ENCODE measurements at regions not wholly inside any gene's neighbourhood (a gene's known extent, or its start where the extent isn't known, plus 50 kb on each side); places are given as distances from the start of the nearest gene placed in this dataset.

DNA sequence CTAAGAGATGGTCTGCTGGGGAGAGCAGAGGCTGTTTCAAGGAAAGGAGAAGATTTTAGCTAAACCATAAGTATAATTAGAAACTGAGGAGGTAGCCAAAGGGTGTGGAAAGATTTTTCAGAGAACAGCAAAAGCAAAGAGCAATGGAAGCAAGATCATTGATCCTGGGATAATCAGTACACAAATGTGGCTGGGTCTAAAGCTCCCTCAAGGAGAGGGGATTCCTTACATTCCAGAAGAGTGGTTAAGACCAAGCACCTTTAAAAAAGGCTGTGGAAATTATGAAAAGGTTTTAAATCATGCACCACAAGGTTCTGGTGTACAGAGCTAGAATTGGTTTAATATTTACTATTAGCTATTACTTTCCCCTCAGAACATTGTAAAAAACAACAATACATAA, 246.0 kb upstream of the UBE2E3 start:
- H3K27me3 ChIP-seq (ENCODE audit: control insufficient read depth, insufficient read depth, low read length) = no peaks in the 10 kb centered on the region
- no peak overlapping the region for H3K9ac ChIP-seq (ENCODE audit: low read depth, low read length)
- no peaks in the 10 kb centered on the region for H3K36me3 ChIP-seq (ENCODE audit: insufficient read depth, low read length)
- peaks cover 20% of the 10 kb centered on the region for H3K4me1 ChIP-seq (ENCODE audit: control insufficient read depth, insufficient read depth, low read length)
- H3K9me3 ChIP-seq (replicated peaks; ENCODE audit: low read length) = no peaks in the 10 kb centered on the region
- no peak overlapping the region for H3K4me3 ChIP-seq (ENCODE audit: low read length)
- H3K4me2 ChIP-seq (ENCODE audit: low read length) = no peak overlapping the region

GRCh38 chr2:180733330-180733729, 247.1 kb upstream of the UBE2E3 start:
- Histone ChIP-seq H3K9ac (ENCODE audit: low read depth, low read length) (no peak overlapping the region), H3K4me1 (ENCODE audit: control insufficient read depth, insufficient read depth, low read length) (peaks cover 27% of the 10 kb centered on the region), H3K4me3 (ENCODE audit: low read length) (no peak overlapping the region), H3K36me3 (ENCODE audit: insufficient read depth, low read length) (no peaks in the 10 kb centered on the region), H3K27me3 (ENCODE audit: control insufficient read depth, insufficient read depth, low read length) (no peaks in the 10 kb centered on the region), H3K4me2 (ENCODE audit: low read length) (no peak overlapping the region), H3K9me3 (replicated peaks; ENCODE audit: low read length) (no peaks in the 10 kb centered on the region)

- H3K4me3 ChIP-seq (ENCODE audit: low read length) = no peak overlapping the region
- H3K4me1 ChIP-seq (ENCODE audit: control insufficient read depth, insufficient read depth, low read length) = peaks cover 27% of the 10 kb centered on the region
- H3K9me3 ChIP-seq (replicated peaks; ENCODE audit: low read length) = no peaks in the 10 kb centered on the region
- no peak overlapping the region for H3K9ac ChIP-seq (ENCODE audit: low read depth, low read length)
- H3K27me3 ChIP-seq (ENCODE audit: control insufficient read depth, insufficient read depth, low read length) = no peaks in the 10 kb centered on the region
- no peak overlapping the region for H3K4me2 ChIP-seq (ENCODE audit: low read length)
- H3K36me3 ChIP-seq (ENCODE audit: insufficient read depth, low read length) = no peaks in the 10 kb centered on the region
Observed at GRCh38 chr2:180732337-180732736, 248.1 kb upstream of the UBE2E3 start.

GRCh38 chr2:180730976-180731375, 249.4 kb upstream of the UBE2E3 start:
- no peaks in the 10 kb centered on the region for H3K27me3 ChIP-seq (ENCODE audit: control insufficient read depth, insufficient read depth, low read length)
- H3K9ac ChIP-seq (ENCODE audit: low read depth, low read length) = no peak overlapping the region
- H3K4me1 ChIP-seq (ENCODE audit: control insufficient read depth, insufficient read depth, low read length) = peaks cover 27% of the 10 kb centered on the region
- H3K4me3 ChIP-seq (ENCODE audit: low read length) = no peak overlapping the region
- H3K9me3 ChIP-seq (replicated peaks; ENCODE audit: low read length) = no peaks in the 10 kb centered on the region
- H3K4me2 ChIP-seq (ENCODE audit: low read length) = no peak overlapping the region
- H3K36me3 ChIP-seq (ENCODE audit: insufficient read depth, low read length) = no peaks in the 10 kb centered on the region

DNA sequence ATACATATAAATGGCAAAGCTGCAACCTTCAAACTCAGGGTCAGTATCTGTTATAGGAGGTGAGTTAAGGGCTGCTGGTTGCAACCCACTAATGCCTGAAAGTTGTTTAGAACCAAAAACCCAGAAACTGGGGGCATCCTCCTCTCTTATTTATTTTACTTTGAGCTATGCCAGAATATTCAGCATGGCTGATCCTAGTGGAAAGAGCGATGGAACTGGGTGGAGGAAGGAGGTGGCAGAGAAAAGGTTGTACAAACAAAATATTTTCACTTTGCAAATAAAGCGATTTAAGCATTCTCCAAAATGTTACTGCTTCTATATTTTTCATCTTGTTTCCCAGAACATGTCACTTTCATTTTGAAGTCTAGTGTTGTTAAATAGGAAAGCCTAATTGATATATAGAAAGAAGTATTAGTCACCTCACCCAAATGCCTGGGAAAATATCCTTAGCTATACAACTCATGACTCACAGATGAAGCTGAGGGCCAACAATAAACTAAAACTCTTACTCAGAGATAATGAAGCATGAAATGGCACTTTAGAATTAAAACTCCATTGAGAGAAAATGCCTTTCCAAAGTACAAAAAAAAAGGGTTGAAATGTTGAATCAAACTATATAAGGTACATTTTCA, 251.4 kb upstream of the UBE2E3 start:
- Histone ChIP-seq H3K4me2 (ENCODE audit: low read length) (peak overlapping the region; percentile 53), H3K9ac (ENCODE audit: low read depth, low read length) (peak overlapping the region; percentile 36), H3K27me3 (ENCODE audit: control insufficient read depth, insufficient read depth, low read length) (no peaks in the 10 kb centered on the region), H3K36me3 (ENCODE audit: insufficient read depth, low read length) (no peaks in the 10 kb centered on the region), H3K4me1 (ENCODE audit: control insufficient read depth, insufficient read depth, low read length) (peaks cover 27% of the 10 kb centered on the region), H3K4me3 (ENCODE audit: low read length) (peak overlapping the region; percentile 16), H3K9me3 (replicated peaks; ENCODE audit: low read length) (no peaks in the 10 kb centered on the region)

DNA sequence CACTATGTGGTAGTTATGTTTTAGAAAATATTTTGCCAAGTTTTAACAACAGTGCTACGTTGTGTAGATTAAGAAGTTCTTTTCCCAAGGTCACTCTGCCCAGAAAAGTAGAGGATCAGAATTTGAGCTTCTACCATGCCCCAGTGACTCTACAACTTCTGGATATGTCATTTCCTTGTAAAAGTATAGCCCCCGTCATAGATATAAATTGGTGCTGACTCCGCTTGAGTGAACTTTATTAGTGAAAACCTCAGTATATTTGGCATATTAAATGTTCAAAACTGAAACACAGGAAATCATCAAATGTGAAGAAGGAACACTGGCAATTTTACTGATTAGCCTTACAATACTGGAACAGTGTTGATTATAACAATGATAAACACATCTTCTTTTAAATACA, 256.7 kb upstream of the UBE2E3 start:
- peaks cover 6% of the 10 kb centered on the region for H3K4me1 ChIP-seq (ENCODE audit: control insufficient read depth, insufficient read depth, low read length)
- no peaks in the 10 kb centered on the region for H3K9me3 ChIP-seq (replicated peaks; ENCODE audit: low read length)
- H3K27me3 ChIP-seq (ENCODE audit: control insufficient read depth, insufficient read depth, low read length) = no peaks in the 10 kb centered on the region
- no peak overlapping the region for H3K9ac ChIP-seq (ENCODE audit: low read depth, low read length)
- no peak overlapping the region for H3K4me2 ChIP-seq (ENCODE audit: low read length)
- H3K4me3 ChIP-seq (ENCODE audit: low read length) = no peak overlapping the region
- H3K36me3 ChIP-seq (ENCODE audit: insufficient read depth, low read length) = no peaks in the 10 kb centered on the region

DNA sequence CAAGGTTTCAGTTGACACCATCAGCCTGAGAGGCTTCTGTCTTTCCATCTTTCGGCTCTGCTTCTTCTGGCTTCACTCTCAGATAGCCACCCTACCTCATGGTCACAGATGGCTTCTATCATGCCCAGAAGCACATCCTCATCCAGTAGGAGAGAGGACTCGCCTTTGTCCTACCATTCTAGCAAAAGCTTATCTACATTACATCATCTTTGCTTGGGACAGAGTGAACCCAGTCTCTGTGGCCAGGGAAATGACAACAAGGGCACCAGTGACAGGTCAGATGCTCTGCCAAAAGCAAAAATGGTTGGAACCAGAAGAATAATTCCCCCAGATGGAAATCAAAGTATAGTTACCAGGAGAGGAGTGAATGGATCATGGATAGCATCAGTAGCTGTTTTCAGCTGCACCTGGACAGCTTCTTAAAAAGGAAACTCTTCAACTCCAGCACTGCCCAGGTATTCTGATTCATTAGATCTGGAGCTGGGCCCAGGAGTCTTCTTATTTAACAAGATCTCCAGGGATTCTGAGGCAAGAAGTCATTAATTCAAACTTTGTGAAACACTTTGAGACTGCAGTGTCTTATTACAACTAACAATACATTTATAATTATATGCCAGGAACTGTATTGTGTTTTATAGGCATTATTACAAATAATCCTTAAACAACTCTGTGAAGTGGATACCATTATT, 257.7 kb upstream of the UBE2E3 start:
- no peaks in the 10 kb centered on the region for H3K9me3 ChIP-seq (replicated peaks; ENCODE audit: low read length)

DNA sequence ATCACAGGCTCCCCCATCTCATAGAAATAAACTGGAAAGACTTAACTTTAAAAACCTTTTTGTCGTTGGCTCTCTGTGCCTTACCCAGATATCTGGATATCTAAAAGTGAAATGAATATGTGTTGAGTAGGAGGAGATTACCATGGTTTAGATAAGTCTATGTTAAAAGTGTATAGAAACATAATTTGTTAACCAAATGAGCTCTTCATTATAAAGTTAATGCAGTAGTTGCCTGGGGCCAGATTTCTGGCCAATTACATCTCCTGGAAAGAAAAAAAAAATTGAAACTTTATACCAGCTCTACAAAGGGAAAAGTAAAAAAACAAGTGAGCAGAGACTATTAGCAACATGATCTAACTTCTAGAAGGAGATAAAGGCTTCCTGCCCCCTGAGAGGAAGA, 259.6 kb upstream of the UBE2E3 start:
- H3K27me3 ChIP-seq (ENCODE audit: control insufficient read depth, insufficient read depth, low read length) = no peaks in the 10 kb centered on the region
- H3K9me3 ChIP-seq (replicated peaks; ENCODE audit: low read length) = no peaks in the 10 kb centered on the region
- H3K36me3 ChIP-seq (ENCODE audit: insufficient read depth, low read length) = no peaks in the 10 kb centered on the region
- no peak overlapping the region for H3K4me2 ChIP-seq (ENCODE audit: low read length)
- no peak overlapping the region for H3K4me3 ChIP-seq (ENCODE audit: low read length)
- H3K4me1 ChIP-seq (ENCODE audit: control insufficient read depth, insufficient read depth, low read length) = peaks cover 4% of the 10 kb centered on the region
- H3K9ac ChIP-seq (ENCODE audit: low read depth, low read length) = no peak overlapping the region

More for the DNA sequence above, 257.7 kb upstream of the UBE2E3 start:
- no peaks in the 10 kb centered on the region for H3K36me3 ChIP-seq (ENCODE audit: insufficient read depth, low read length)
- no peak overlapping the region for H3K4me3 ChIP-seq (ENCODE audit: low read length)
- peaks cover 4% of the 10 kb centered on the region for H3K4me1 ChIP-seq (ENCODE audit: control insufficient read depth, insufficient read depth, low read length)
- H3K4me2 ChIP-seq (ENCODE audit: low read length) = no peak overlapping the region
- H3K9ac ChIP-seq (ENCODE audit: low read depth, low read length) = no peak overlapping the region
- no peaks in the 10 kb centered on the region for H3K27me3 ChIP-seq (ENCODE audit: control insufficient read depth, insufficient read depth, low read length)

- peaks cover 2% of the 10 kb centered on the region for H3K4me1 ChIP-seq (ENCODE audit: control insufficient read depth, insufficient read depth, low read length)
- H3K4me3 ChIP-seq (ENCODE audit: low read length) = no peak overlapping the region
- no peaks in the 10 kb centered on the region for H3K36me3 ChIP-seq (ENCODE audit: insufficient read depth, low read length)
- no peak overlapping the region for H3K9ac ChIP-seq (ENCODE audit: low read depth, low read length)
- H3K9me3 ChIP-seq (replicated peaks; ENCODE audit: low read length) = no peaks in the 10 kb centered on the region
- no peak overlapping the region for H3K4me2 ChIP-seq (ENCODE audit: low read length)
- no peaks in the 10 kb centered on the region for H3K27me3 ChIP-seq (ENCODE audit: control insufficient read depth, insufficient read depth, low read length)
Observed at GRCh38 chr2:180717588-180717987, 262.8 kb upstream of the UBE2E3 start.

DNA sequence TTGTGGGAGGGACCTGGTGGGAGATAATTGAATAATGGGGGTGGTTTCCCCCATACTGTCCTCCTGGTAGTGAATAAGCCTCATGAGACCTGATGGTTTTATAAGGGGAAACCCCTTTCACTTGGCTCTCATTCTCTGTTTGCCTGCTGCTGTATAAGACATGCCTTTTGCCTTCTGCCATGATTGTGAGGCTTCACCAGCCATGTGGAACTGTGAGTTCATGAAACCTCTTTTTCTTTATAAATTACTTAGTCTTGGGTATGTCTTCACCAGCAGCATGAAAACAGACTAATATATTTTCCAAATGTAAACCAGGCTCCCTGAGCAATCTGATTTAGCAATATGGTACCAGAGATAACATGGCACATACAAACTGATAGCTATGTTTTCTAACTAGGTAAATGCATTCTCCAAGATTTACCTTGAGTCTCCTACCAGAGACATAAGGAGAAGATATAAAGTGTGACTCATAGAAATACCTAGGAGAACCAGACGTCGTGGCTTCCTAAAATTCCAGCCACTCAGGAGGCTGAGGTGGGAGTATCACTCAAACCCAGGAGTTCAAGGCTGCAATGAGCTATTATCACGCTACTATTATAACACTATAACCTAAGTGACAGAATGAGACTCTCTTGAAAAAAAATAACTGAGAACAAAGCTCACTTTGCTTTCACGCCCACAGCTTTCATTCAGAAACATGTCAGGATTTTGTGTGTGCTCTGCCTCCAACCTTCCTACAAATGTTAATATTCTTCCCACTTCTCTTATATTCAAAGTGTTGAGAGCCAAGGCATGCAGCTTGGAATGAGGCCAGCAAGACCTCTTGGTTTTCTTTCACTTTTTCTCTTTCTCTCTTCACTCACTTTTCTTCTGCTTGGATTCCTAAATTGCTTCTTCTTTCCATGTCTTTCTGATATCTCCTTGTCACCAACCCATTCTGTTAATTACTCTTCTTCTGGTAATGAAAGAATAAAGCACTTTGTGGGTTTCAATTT, 263.9 kb upstream of the UBE2E3 start:
- Histone ChIP-seq H3K27me3 (ENCODE audit: control insufficient read depth, insufficient read depth, low read length) (no peaks in the 10 kb centered on the region), H3K4me2 (ENCODE audit: low read length) (no peak overlapping the region), H3K4me3 (ENCODE audit: low read length) (no peak overlapping the region), H3K9ac (ENCODE audit: low read depth, low read length) (no peak overlapping the region), H3K4me1 (ENCODE audit: control insufficient read depth, insufficient read depth, low read length) (no peaks in the 10 kb centered on the region), H3K9me3 (replicated peaks; ENCODE audit: low read length) (no peaks in the 10 kb centered on the region), H3K36me3 (ENCODE audit: insufficient read depth, low read length) (no peaks in the 10 kb centered on the region)

DNA sequence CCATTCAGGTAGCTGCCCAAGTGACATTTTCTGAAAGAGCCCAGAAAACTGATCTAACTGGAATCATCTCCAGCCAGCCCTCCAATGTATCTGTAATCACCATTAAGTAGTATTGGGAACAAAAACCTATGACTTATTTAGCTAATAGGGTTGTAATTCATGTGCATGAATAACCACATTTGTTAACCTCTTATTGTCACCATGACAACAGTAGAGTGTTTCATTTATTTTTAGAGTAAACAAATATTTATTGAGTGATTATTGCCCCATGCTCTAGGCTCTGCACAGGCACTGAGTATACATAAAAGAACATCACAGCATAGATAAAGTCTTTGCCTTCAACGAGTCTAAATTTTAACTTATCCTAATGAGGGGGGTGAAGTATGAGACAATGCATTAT, 265.4 kb upstream of the UBE2E3 start:
- Histone ChIP-seq H3K4me3 (ENCODE audit: low read length) (no peak overlapping the region), H3K36me3 (ENCODE audit: insufficient read depth, low read length) (no peaks in the 10 kb centered on the region), H3K4me1 (ENCODE audit: control insufficient read depth, insufficient read depth, low read length) (no peaks in the 10 kb centered on the region), H3K27me3 (ENCODE audit: control insufficient read depth, insufficient read depth, low read length) (no peaks in the 10 kb centered on the region), H3K9me3 (replicated peaks; ENCODE audit: low read length) (no peaks in the 10 kb centered on the region), H3K4me2 (ENCODE audit: low read length) (no peak overlapping the region), H3K9ac (ENCODE audit: low read depth, low read length) (no peak overlapping the region)
